GM13977 (cell line): ENCODE measurements at regions not wholly inside any gene's neighbourhood (a gene's known extent, or its start where the extent isn't known, plus 50 kb on each side); places are given as distances from the start of the nearest gene placed in this dataset.

Source experiments
- DNase-seq: peaks from one replicate; pipeline ENCODE4 v3.0.0; 2012; ENCODE audit warnings: low spot score
- in situ Hi-C: fragments of 300-500 bp; cut with MboI; formaldehyde crosslinking; loops from one replicate; pipeline ENCODE4 v1.12.0; 2022; ENCODE audit warnings: low sequenced_read_pairs, low pct_unique_long_range_greater_than_20kb, mixed read lengths, inconsistent platforms; ENCODE audit not compliant: unreplicated experiment
- TF ChIP-seq, protein P1 (sequence below): IDR thresholded peaks from 2 replicates; pipeline ENCODE4 v1.5.1; 2012; ENCODE audit warnings: mild to moderate bottlenecking, control low read depth; ENCODE audit not compliant: insufficient read depth; ENCODE audit errors: extremely low read depth, missing control alignments

DNA sequence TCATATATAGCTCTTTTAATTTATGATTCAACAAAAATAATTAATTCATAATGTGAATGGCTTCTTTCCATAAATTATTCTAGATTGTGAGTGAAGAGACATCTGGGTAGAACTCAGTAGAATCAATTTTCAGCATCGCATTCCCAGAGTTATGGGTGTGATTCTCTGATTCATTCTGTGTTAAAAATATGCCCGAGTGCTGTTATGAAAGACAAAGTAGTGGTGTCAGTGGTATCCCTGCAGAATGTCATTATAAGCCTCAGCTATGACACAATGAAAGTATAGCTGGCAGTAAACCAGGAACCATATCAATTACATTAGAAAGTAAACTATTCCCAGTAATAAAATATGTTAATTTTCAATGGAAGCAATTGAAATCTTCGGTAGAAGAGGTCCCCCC, 480.5 kb upstream of the SLITRK1 start:
- DNase-seq: no peak
- TF ChIP-seq, protein P1, sequence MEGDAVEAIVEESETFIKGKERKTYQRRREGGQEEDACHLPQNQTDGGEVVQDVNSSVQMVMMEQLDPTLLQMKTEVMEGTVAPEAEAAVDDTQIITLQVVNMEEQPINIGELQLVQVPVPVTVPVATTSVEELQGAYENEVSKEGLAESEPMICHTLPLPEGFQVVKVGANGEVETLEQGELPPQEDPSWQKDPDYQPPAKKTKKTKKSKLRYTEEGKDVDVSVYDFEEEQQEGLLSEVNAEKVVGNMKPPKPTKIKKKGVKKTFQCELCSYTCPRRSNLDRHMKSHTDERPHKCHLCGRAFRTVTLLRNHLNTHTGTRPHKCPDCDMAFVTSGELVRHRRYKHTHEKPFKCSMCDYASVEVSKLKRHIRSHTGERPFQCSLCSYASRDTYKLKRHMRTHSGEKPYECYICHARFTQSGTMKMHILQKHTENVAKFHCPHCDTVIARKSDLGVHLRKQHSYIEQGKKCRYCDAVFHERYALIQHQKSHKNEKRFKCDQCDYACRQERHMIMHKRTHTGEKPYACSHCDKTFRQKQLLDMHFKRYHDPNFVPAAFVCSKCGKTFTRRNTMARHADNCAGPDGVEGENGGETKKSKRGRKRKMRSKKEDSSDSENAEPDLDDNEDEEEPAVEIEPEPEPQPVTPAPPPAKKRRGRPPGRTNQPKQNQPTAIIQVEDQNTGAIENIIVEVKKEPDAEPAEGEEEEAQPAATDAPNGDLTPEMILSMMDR: no peak
- in situ Hi-C loops: no loop called here

GRCh38 chr13:84360822-84361221, 478.5 kb upstream of the SLITRK1 start:
- in situ Hi-C loops: no loop called here
- DNase-seq: no peak
- TF ChIP-seq, protein P1: no peak

- TF ChIP-seq, protein P1: no peak
- in situ Hi-C loops: no loop called here
- no peak for DNase-seq
Observed at GRCh38 chr13:84358601-84359000, 476.3 kb upstream of the SLITRK1 start.

GRCh38 chr13:84352946-84353345, 470.7 kb upstream of the SLITRK1 start:
- in situ Hi-C loops: no loop called here
- DNase-seq: no peak
- TF ChIP-seq, protein P1: no peak

DNA sequence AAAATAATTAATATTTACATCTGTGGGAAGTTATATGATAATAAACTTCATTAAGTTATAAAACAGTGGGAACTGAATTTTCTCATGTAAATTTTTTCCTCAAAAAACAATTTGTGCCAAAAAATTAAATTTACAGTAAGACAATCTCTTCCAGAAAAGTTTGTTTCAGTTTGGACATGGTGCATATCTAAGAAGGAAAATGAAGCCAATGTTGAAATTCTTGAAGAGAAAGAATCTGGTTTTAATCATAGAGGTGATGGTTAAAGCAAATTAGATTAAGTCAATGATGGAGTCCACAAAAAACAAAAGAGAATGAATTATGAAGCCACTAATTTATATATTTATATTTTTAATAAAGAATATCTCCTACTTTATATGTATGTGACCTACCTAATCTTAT, 457.2 kb upstream of the SLITRK1 start:
- TF ChIP-seq, protein P1: no peak
- in situ Hi-C loops: no loop called here
- DNase-seq: no peak

GRCh38 chr13:84332346-84332745, 450.1 kb upstream of the SLITRK1 start:
- no peak for DNase-seq
- in situ Hi-C loops: no loop called here
- TF ChIP-seq, protein P1: no peak

DNA sequence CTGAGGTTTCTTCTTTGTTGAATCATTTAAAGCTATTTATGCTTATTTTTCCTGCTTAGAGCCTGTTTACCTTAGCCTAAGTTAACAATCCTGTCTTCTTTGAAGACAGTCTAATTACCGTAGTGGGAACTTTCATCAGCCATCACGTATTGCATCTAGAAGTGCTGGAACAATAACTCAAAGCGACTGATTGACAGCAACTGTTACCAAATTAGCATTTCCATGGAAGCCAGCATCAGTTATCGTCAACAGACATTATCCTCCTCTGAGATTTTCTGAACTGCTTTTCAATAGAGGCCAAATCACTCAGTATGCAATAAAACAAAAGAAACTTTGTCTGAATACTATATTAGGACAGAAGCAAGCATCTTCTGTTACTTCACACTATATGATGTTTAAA, 433.3 kb upstream of the SLITRK1 start:
- in situ Hi-C loops: no loop called here
- TF ChIP-seq, protein P1: no peak
- DNase-seq: no peak
